ENCODE measurements at regions not wholly inside any gene's neighbourhood (a gene's known extent, or its start where the extent isn't known, plus 50 kb on each side); places are given as distances from the start of the nearest gene placed in this dataset.

DNA sequence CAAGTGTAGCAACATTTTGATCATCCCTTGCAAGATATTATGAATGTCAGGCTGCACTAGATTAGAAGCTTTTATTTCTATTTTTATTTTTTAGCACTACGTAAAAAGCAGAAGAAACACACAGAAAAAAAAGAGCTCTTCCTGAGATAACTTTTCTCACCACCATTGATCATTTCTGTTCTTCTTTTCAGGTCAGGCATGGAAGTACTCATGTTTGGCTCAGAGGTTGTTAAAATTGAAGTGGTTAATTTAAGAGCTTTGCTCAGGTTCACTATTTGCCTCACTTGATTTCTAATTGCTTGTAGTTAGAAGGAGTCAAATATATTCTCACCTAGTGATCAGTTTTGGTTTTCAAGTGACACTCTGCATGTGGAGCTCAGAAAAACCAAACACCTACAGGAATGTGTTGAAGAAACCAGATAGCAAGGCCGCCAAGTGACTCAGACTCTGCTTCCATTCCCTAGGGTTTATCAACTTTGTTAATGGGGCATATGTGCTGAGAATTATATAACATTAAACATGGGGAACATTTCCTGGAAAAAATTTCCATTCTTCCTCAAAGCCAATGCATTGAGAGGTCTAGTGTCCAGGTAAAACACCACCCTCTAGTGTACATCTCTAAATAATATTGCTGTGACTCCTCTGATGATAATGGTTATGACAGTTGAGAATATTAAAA lies 679.8 kb downstream of the CETN3 start:
- no peak overlapping the region for H3K4me3 ChIP-seq (ENCODE audit: low read length)
- DNase-seq (ENCODE audit: low read depth) = no peak
- TF ChIP-seq, protein P1, sequence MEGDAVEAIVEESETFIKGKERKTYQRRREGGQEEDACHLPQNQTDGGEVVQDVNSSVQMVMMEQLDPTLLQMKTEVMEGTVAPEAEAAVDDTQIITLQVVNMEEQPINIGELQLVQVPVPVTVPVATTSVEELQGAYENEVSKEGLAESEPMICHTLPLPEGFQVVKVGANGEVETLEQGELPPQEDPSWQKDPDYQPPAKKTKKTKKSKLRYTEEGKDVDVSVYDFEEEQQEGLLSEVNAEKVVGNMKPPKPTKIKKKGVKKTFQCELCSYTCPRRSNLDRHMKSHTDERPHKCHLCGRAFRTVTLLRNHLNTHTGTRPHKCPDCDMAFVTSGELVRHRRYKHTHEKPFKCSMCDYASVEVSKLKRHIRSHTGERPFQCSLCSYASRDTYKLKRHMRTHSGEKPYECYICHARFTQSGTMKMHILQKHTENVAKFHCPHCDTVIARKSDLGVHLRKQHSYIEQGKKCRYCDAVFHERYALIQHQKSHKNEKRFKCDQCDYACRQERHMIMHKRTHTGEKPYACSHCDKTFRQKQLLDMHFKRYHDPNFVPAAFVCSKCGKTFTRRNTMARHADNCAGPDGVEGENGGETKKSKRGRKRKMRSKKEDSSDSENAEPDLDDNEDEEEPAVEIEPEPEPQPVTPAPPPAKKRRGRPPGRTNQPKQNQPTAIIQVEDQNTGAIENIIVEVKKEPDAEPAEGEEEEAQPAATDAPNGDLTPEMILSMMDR (conservative IDR thresholded peaks at IDR 0.05; ENCODE audit: low read depth, low read length) = no peak

DNA sequence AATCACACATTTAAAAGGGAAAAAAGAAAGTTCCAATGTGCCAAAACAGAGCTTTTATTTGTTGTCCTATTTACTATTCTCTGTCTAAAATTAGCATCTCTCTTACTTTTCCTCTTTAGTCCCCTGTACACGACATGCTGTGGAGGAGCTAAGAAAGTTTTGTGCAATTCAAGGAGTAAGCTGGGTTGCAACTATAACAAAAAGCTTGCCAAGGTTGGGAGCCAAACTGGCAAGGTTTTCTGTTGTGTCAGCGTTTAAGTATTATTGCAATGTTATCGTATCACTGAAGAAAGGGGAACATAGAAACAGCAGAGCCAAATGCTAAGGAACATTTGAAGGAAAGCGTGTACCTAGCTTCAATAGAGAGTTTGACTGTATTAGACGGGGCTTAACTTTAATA lies 680.8 kb downstream of the CETN3 start:
- DNase-seq (ENCODE audit: low read depth) = no peak
- TF ChIP-seq, protein P1 (conservative IDR thresholded peaks at IDR 0.05; ENCODE audit: low read depth, low read length) = no peak
- H3K4me3 ChIP-seq (ENCODE audit: low read length) = no peak overlapping the region

DNA sequence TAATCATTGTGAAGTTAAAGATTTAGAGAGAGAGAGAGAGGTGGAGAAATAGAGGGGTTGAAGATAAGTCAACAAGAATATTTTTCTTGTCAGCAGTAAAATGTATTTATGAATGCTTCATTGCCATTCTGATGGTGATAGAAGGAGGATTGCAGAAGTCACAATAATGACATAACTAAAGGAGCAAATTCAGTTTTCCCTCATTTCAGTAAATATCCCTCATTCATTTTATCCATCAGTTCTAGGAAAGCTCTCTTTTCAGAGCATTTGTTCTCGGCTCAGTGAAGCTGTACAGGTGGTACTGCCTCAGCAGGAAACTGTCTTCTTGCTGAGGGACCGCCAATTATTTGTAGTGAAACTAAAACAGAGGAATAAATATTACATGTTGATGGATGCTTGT lies 681.4 kb downstream of the CETN3 start:
- TF ChIP-seq, protein P1 (conservative IDR thresholded peaks at IDR 0.05; ENCODE audit: low read depth, low read length) = no peak
- DNase-seq (ENCODE audit: low read depth) = no peak

GRCh38 chr5:89724379-89725095 lies 685.0 kb downstream of the CETN3 start:
- H3K4me3 ChIP-seq (ENCODE audit: low read length) = no peak overlapping the region
- no peak for DNase-seq (ENCODE audit: low read depth)
- TF ChIP-seq, protein P1 (conservative IDR thresholded peaks at IDR 0.05; ENCODE audit: low read depth, low read length) = no peak

More for the DNA sequence above, 681.4 kb downstream of the CETN3 start:
- no peak overlapping the region for H3K4me3 ChIP-seq (ENCODE audit: low read length)

DNA sequence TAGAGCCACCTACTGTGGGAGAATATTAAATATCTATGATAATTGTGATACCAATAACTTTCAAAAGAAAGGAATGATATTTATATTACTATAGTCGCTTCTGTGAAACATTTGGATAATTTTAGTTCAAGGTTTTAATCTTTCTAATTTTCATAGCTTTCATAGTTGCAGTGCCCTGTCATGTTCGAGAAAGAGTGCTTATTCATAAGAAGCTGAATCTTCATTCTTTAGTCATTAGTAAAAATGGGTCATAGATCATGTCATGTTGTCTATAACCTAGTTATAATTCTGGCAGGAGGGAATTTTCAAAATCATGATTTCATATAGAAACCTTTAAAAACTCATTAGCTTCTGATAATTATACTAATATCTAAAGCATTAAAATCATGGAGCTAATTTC lies 685.6 kb downstream of the CETN3 start:
- TF ChIP-seq, protein P1 (conservative IDR thresholded peaks at IDR 0.05; ENCODE audit: low read depth, low read length) = no peak
- DNase-seq (ENCODE audit: low read depth) = no peak

GRCh38 chr5:89722538-89722937 lies 687.0 kb downstream of the CETN3 start:
- TF ChIP-seq, protein P1 (conservative IDR thresholded peaks at IDR 0.05; ENCODE audit: low read depth, low read length) = no peak
- no peak for DNase-seq (ENCODE audit: low read depth)
- H3K4me3 ChIP-seq (ENCODE audit: low read length) = no peak overlapping the region

More for the DNA sequence above, 685.6 kb downstream of the CETN3 start:
- no peak overlapping the region for H3K4me3 ChIP-seq (ENCODE audit: low read length)

DNA sequence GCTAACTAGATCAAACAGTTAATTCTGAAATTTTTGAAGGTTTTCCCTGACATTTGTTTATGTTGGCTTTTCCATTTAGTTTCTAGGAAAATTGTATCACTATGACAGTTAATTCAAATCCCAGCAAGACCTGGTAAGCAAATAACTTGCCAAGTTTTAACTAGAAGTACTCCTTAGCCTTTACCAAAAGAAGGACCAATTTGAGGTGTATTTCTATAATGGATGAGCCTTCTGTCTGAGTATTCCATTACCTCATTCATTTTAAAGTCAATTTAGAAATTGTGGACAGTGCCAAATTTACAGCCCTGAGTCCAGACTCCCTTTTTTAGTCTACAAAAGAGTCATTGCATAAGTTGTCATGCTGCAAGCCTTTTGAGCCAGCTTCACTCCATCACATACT lies 687.6 kb downstream of the CETN3 start:
- TF ChIP-seq, protein P1 (conservative IDR thresholded peaks at IDR 0.05; ENCODE audit: low read depth, low read length) = no peak
- H3K4me3 ChIP-seq (ENCODE audit: low read length) = no peak overlapping the region
- DNase-seq (ENCODE audit: low read depth) = no peak

All from retinal pigment epithelial cell (primary cell).